ENCODE measurements at regions not wholly inside any gene's neighbourhood (a gene's known extent, or its start where the extent isn't known, plus 50 kb on each side); places are given as distances from the start of the nearest gene placed in this dataset.

DNA sequence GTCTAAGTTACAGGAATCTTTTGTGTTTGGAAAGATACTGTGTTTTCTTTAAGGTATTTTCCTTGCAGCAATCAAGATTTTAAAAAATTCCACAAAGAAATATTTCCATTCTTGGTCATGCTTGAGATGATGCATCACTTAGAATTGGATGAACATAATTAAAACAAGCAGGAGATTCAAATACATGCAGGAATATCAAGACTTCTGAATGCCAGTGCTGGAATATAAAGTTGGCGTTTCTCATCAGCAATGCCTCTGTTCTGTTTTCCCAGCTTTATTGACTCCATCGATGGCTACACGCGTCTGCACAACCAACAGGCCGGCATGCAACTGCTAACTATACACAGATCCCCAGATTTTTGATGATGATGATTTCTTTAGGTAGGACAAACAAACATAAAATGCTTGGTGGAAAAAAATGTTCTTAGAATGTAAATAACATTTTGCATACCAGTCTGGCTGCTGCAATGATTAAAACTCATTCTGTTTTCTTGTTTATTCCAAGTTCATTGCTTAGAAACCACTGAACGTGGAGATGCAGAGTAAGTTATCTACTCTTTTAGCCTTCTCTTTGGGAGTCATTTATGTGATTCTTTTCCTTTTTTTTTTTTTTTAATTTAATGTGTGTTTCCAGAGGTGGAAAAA lies 91.3 kb upstream of the FAM171A1 start:
- DNase-seq = no peak

DNA sequence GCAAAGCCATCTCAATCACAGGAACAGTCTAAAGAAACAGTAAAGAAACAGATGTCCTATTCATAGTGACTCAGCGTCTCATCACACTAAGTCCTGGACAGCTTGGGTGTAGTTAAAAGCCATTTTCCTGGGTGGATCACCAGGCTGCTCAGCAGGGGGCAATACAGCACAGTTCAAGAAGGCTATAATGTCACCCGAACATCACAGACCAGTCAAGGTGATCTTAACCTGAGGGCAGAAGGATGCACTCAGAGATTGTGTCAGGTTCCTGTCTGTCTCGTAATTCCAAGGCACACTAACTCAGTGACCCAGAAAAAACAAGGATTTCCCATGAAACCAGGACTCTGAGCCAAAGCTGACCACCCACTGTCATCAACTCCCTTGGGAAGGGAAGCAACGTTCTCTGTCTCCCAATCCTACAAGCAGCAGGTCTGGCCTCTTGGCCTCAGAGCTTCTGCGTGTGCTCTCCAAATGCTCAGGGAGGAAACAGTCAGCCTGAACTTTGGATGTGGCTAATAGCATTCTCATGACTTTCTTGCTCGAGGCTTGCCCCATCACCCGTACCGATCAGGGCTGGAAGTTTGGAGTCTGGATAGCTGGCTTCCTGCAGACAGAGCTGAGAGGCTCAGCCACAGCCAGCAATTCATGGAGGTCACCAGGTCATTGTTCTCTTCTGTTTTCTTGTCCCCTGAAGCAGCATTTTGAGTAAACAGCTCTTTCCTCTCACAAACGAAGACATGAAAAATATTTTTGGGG lies 90.4 kb upstream of the FAM171A1 start:
- DNase-seq = no peak

DNA sequence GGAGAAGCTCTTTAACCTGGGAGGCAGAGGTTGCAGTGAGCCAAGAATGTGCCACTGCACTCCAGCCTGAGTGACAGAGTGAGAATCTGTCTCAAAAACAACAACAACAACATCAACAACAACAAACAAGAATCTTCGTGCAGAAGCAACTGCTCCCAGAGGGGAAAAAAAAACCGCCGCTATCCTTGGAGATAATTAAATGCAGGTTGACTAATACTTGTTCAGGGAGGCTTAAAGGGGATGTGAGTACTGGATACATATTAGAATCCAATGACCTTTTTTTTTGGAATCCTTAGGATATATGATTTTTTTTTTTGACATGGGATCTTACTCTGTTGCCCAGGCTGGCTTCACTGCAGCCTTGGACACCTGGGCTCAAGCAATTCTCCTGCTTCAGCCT lies 89.6 kb upstream of the FAM171A1 start:
- DNase-seq = no peak

DNA sequence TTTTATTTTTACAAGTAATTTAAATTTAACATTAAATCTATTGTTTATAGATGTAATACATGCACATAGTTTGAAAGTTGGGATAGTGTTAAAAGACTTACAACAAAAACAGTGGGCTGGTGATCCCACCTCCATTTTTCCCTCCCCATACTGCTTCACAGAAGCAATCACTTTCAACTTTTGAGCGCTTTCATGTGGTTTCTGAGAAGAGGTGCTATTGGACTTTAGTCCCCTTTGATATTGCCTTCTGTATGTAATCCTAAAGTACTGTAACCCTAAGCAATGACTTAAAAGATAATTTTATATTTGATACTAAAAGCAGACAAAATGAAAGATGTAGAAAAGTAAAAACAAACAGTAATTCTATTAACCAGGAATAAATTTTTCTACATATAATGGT lies 88.1 kb upstream of the FAM171A1 start:
- DNase-seq = no peak

DNA sequence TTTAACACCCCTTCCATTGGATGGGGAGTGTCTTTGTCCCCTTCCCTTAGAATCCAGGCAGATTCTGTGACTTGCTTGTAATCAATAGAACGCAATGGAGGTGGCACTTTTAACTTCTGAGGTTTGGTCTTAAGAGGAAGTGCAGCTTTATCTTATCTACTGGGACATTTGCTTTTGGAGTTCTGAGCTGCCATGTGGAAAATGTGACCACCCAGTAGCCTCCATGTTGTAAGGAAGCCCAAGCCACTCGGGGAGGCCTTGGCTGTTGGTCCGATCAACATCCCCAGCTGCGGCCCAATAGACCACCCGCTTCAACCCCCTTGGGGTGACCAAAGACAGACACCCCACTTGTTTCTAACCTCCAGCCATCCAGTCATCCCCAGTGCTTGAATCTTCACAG lies 86.3 kb upstream of the FAM171A1 start:
- no peak for DNase-seq

DNA sequence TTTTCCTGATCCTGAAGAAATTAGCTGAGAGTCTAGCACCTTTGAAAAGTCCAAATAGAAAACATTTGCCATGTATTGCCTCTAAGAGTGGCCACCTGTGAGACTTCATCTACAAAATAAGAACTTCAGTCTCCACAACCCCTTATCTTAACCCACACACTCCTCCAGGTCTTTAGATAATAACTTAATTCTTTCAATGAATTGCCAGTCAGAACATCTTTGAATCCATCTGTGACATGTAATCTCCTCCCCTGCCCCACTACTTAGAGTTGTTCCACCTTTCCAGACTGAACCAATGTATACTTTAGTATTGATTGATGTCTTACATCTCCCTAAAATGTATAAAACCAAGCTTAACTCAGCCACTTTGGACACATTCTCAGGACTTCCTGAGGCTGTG lies 84.4 kb upstream of the FAM171A1 start:
- no peak for DNase-seq

DNA sequence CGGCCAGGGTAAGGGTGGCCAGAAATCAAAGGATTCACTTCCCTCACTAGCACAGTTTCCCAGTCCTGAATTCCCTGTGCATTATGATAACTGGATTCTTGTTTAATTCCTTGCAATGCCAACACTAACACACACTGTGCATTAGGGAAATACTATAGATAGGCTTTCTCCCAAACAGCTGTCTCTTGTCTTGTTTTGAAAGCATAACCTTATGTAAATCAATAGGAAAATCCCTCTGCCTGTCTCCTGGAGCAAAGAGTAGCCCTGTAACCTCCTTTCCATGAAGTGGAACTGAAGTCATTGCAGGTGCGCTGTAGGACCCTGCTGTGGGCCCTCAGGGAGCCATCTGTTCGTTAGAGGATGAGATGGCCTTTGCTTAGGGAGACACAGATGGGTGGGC lies 82.8 kb upstream of the FAM171A1 start:
- peak; percentile 4 for DNase-seq

DNA sequence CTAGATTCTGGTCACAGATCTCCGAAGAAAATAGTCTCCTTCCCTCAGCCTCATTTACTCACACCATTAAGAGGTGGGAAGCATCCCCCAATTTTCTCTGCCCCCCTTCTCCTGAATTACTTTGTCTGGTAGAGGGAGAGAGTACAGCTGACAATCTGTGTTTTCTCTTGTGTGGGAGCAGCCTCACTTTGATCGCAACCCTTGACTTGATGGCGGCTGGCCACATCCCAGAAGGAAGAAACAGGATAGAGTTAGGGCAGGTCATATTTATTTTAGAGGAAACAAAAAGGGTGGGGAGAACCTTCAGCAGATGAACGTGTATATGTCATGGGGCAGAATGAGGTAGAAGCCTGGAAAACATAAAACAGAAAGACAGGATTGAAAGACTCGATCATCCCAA lies 82.4 kb upstream of the FAM171A1 start:
- no peak for DNase-seq

DNA sequence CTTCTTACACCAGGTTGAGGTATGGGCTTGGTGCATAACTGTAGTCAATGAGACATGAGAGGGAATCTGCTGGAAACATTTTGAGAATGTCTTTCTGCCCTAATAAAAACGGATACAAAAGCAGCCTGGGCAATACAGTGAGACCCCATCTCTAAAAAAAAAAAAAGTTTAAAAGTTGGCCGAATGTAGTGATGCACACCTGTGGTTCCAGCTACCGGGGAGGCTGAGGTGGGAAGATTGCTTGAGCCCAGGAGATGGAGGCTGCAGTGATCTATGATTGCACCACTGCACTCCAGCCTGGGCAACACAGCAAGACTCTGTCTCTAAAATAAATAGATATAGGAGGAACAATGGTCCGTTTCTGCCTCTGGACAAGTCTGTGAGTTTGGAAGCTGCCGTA lies 81.5 kb upstream of the FAM171A1 start:
- no peak for DNase-seq

DNA sequence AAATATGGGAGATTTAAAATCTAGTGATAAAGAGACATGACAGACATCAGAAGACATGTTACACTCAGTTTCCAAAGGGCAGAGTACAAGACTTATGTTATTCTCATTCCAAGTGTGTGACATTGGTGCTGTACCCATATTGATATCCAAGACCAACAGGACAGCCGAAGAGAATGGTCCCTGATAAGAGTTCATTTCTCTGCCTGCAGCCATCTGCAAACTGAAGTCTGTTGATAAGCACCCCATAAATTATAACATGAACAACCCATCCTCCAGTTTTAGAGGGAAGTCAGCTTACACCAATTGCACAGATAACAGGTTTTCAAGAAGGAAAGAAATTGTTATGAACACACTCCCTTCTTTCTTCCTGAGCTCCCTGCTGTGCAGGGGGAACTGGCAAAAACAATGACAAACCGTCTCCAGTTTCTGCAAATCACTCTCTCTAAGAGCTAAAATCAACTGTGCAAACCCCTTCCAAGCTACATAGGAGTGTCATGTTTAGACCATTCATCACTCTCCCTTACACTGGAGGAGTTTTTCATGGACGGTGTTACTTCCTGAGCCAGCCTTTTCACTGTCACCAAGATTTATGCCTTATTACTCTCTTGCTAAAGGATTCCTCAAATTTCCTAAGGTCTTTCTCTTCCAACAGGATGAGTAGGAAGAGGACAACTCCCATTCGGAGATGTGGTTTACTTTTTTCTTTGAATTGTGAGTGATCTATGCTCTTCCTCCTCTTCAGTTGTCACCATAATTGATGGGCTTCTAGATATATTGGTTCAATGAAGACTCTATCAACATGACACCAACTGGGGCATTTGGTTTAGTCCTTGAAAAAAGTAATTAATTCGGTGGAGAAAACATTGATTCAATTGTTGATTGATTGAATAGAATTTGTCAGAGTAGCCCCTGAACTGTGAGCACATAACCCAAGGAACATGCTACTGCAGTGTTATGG lies 80.3 kb upstream of the FAM171A1 start:
- DNase-seq = no peak

DNA sequence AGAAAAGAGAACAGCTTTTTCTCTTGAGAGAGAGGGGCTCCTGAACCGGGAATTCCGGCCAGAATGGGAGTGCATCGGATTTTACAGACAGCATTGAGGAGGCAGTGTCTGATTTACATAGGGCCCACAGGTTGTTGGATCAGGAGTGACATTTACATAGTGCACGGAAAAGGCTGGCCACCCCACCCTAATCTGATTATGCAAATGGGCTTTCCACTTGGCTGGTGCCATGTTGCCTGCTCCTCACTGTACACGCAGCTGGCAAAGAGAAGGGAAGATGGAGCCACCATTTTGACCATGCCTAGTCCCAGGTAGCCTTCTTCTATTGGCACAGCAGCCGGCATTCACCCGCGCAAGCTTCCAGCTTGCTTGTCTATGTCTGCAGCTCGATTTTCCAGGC lies 77.5 kb upstream of the FAM171A1 start:
- no peak for DNase-seq

DNA sequence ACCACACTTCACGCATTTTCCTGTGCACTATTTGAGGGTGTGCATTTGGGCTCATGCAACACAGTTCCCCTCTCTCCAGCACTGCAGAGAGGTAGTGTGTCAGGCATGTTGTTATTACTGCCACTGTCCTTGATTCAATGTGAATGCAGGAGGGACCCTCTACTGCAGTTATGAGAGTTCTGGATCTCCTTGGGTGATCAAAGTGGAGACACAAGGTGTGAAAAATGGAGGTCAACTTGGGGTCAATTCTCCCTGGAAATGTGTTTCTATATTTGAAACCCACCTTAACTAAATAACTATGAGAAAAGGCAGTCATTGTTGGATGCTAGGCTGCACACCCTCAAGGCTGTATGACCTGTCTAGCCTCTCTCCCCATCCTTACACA lies 73.9 kb upstream of the FAM171A1 start:
- no peak for DNase-seq

DNA sequence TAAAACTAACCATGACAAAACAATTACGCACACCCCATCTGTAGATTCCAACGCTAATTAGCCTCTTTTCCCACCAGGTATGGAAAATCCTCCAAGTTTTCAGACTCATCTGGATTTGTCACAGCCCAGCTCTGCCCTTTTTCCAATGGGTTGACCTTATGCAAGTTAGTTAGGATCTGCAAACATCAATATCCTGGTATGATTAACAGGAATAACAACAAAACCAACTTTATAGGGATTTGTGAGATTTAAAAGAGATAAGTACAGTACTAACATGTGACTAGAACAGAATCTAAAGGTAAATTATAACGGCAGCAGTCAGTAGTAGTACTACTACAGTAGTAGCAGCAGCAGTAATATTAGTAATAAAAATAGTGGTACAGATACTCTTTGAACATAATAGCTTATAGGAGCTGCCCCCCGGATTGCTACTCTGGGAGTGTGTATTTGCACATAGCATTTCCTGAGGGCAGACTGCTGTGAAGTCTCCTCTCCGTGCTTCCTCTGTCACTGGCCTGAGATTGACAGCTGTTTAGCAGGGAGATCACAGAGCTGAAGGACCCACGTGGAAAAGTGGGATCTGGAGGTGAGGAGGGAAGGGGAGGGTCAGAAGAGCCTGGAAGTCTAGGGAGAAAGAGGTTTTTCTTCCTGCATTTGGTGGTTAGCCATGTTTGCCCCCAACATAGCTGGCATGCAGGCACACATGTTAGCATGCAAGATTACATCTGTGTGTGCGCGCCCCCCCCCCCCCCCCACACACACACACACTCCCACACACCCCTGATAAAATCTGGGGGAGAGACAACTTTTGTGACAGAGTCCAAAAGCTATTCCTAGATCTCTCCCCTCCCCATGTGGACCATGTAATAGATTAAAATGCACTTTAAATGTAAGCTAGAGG lies 73.3 kb upstream of the FAM171A1 start:
- DNase-seq = no peak

DNA sequence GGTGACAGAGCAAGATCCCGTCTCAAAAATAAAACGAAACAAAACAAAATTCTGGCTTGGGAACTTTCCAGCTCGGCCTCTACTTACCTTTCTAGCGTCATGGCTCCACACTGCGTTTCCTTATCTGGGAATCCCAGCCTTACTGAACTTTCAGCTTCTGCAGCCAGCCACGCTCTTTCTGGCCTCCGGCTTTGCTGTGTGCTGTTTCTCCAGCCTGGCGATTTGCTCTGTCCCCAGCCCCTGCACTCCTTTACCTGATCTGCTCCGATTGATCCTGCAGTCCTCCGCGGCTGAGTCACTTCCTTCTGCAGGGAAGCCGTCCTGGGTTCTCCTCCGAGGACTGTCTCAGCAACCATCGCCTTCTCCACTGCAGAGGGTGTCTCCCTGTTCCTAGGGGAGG lies 71.0 kb upstream of the FAM171A1 start:
- DNase-seq = no peak

DNA sequence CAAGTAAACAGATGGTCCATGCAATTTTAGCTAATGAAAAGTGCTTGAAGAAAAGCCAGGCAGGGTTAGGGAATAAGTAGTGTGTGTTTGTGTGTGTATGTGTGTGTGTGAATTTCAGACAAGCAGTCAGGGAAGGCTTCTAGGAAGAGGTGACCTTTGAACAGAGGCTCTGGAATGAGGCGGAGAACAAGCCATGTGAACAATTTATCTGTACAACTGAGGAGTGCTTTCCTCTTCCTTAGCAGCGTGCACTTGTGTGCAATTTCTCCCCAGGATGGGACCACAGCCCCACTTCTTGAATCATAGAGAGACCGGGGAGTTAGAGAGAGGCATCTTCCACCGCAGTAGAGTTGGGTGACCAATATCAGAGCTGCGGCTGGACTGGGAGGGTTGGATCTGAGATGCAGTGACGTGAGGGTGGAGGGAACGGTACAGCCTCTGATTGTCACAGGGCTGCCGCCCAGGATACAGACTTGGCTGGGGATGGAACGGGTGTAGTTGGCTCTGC lies 69.2 kb upstream of the FAM171A1 start:
- DNase-seq = no peak

DNA sequence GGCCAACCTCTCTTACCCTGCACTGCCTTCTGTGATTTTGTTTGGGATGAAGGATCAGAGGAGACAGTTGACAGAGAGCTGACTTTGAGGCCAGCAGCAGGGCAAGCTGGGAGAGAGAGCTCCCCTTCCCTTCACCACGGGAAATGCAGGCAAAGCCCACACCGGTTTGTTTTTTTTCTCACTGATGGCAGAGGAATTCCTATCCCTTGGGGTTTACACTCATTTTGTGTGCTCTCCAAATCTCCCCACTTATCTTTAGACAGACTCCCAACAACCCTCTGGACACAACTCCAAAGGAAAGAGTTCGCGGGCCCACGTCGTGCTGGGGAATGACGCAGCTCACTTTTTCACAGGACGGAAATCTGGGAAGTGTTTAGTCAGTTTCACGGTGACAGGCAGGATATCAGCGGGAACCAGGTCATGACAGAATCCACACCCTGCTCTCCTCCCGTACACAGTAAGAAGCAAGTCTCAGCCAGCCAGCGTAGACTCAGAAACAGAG lies 68.3 kb upstream of the FAM171A1 start:
- peak; percentile 19 for DNase-seq

DNA sequence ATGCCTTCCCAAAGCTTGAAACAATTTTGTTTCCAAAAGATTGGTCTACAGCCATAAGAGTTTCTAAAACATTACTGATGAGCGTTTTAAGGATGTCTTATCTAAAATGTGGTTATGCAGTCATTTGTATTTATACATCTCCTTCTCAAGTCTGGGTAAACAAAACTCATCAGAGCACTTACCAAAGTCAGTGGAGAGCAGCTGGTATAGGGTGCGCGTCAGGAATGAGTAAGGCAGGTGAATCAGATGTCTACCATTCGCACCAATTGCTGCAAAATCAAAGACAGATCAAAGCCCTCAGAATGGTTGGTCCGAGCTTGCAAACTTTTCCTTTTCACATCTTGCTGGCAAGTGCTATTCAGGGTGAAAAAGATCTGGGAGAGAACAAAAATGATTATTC lies 65.6 kb upstream of the FAM171A1 start:
- no peak for DNase-seq

DNA sequence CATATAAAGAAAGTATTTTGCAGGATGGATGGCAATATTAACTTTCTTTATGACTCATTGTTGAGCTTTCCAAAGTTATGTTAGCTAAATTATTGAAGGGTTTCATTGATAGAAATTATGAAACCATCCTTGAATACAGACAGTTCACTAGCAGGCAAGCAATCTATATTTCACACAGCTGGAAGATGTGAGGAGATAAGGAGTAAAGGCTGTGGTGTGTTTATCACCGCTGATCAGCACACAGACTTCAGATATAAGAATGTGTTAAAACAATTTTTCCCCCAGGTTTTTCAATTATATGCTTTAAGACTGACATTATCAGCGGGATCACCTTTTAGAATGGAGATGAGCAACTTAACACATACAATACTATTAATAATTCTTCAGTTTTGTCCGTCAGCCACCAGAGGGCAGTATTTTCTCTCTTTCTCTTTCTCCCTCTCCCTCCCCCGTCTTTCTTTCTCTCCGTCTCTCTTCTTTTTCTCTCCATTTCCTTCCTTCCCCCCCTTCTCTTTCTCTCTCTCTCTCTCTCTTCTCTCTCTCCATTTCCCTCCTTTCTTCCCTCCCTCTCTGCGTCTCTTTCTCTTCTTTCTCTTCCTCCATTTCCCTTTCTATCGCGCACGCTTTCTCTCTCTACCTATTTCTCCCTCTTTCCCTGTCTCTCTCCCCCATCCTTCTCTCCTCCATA lies 62.9 kb upstream of the FAM171A1 start:
- DNase-seq = peak; percentile 63

DNA sequence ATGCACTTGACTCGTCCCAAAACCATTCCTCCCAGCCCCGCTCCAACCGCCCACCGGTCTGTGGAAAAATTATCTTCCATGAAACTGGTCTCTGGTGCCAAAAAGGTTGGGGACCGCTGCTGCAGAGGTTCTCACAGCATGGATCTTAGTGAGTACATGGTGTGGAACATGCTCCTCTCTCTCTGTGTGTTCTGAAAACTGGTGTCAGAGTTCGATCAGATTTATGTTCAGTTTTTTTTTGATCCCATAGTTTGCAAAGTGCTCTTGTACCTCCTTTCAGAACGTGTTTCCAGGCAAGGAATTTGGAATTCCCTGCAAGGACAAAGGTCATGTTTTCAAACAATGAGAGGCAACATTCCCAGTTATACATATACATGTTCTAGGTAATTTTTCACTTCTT lies 61.2 kb upstream of the FAM171A1 start:
- no peak for DNase-seq

DNA sequence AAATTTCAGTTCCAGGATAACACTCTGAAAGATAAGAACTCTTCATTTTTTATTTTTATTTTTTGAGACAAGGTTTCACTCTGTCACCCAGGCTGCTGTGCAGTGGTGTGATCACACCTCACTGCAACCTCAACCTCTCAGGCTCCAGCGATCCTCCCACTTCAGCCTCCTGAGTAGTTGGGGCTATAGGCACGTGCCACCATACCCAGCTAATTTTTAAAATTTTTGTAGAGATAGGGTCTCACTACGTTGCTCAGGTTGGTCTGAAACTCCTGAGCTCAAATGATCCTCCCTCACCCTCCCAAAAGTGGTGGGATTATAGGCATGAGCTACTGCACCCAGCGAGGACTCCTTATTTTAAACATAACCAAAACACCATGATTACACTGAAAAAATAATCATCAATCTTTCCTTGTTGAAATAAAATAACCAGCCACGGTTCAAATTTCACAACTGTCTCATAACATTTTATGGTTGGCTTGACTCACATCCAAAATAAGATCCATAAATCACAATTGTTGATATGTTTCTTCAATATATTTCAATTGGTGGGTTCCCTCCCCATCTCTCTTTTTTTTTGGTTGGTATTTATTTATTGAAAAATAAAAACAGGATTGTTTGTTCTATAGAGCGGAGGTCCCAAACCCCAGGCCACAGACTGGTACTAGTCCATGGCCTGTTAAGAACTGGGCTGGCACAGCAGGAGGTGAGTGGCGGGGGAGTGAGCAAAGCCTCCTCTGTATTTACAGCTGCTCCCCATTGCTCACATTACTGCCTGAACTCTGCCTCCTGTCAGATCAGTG lies 60.1 kb upstream of the FAM171A1 start:
- peak; percentile 7 for DNase-seq

DNA sequence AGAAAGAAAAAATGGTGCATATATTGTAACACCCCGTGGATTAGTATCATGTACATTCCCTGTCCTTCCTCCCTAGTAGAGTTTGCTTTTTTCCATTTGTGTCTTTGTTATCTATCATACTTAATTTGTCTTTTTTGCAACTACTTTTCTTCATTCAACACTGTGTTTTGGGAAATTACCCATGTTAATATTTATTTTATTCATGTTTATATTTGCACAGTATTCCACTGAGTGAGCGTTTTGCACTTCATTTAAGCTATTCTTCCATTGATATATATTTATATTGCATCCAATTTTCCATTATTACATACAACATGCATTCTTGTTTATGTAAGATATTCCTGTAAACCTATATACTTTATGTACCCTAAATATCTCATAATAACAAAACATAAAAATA lies 57.6 kb upstream of the FAM171A1 start:
- DNase-seq = no peak
